SK-N-SH (cell line): ENCODE measurements at regions not wholly inside any gene's neighbourhood (a gene's known extent, or its start where the extent isn't known, plus 50 kb on each side); places are given as distances from the start of the nearest gene placed in this dataset.

Experiments used
- CTCF ChIA-PET: fragments of 300-600, 350-600 bp; formaldehyde crosslinking; extraction: SDS; loops from one replicate; lab custom pipeline; 2021; lab: Yijun Ruan, JAX
- POLR2A ChIA-PET: fragments of 350-600 bp; sonication (Branson Sonifier 250); formaldehyde crosslinking; extraction: SDS; loops from one replicate; lab custom pipeline; 2020; ENCODE audit warnings: antibody characterized with exemption, inconsistent platforms; lab: Yijun Ruan, JAX
- DNase-seq: peaks from one replicate; pipeline ENCODE4 v3.0.0; 2012
- H2AFZ ChIP-seq: fragments of 200-600 bp; sonication (generic); 2 replicates; pipeline ENCODE4 v1.8.1; 2016; ENCODE audit warnings: antibody characterized with exemption, mild to moderate bottlenecking, low read depth
- H3F3A ChIP-seq: fragments of 200-600 bp; sonication (generic); replicated peaks from 2 replicates; pipeline ENCODE3; 2016; ENCODE audit warnings: antibody characterized with exemption, mild to moderate bottlenecking; ENCODE audit not compliant: insufficient read depth
- H3K27ac ChIP-seq, 2 experiments: fragments of 200-500 bp in 1 of 2; fragments of 200-600 bp in 1 of 2; sonication (Bioruptor generic) in 1 of 2; sonication (generic), shearing (Covaris generic) in 1 of 2; 2 replicates each; pipeline versions ENCODE4 v1.5.1 to v1.6.1; 2014 to 2016; ENCODE audit warnings: low read depth in 2 of 2, inconsistent platforms in 1 of 2, low read length in 1 of 2, mild to moderate bottlenecking in 1 of 2, mixed read lengths in 1 of 2
- H3K27me3 ChIP-seq: fragments of 200-600 bp; sonication (generic), shearing (Covaris generic); 2 replicates; pipeline ENCODE4 v1.6.1; 2016; ENCODE audit warnings: mixed run types; ENCODE audit not compliant: insufficient read depth
- H3K36me3 ChIP-seq, 2 experiments: fragments of 200-500 bp in 1 of 2; fragments of 200-600 bp in 1 of 2; sonication (Bioruptor generic) in 1 of 2; sonication (generic) in 1 of 2; replicated peaks in 1 of 2; 2 replicates each; pipeline versions ENCODE3 to v1.5.1; 2014 to 2016; ENCODE audit warnings: low read length in 1 of 2, mild to moderate bottlenecking in 1 of 2; ENCODE audit not compliant: insufficient read depth in 2 of 2, control insufficient read depth in 1 of 2
- H3K4me1 ChIP-seq, 2 experiments: fragments of 200-500 bp in 1 of 2; fragments of 200-600 bp in 1 of 2; sonication (Bioruptor generic) in 1 of 2; sonication (generic), shearing (Covaris generic) in 1 of 2; 2 replicates each; pipeline versions ENCODE4 v1.5.1 to v1.6.1; 2014 to 2016; ENCODE audit warnings: low read depth in 1 of 2, low read length in 1 of 2, mixed run types in 1 of 2; ENCODE audit not compliant: insufficient read depth in 2 of 2, control insufficient read depth in 1 of 2
- H3K4me2 ChIP-seq: fragments of 200-600 bp; sonication (generic), shearing (Covaris generic); 2 replicates; pipeline ENCODE4 v1.6.1; 2017; ENCODE audit warnings: mixed run types
- H3K4me3 ChIP-seq, 2 experiments: fragments of 200-500 bp in 1 of 2; fragments of 200-600 bp in 1 of 2; sonication (Bioruptor generic) in 1 of 2; sonication (generic), shearing (Covaris generic) in 1 of 2; 2 replicates each; pipeline versions ENCODE4 v1.5.1 to v1.8.1; 2014 to 2016; ENCODE audit warnings: low read depth in 2 of 2, inconsistent platforms in 1 of 2, low read length in 1 of 2, mild to moderate bottlenecking in 1 of 2, mixed read lengths in 1 of 2, moderate library complexity in 1 of 2
- H3K79me2 ChIP-seq: fragments of 200-600 bp; sonication (generic); 2 replicates; pipeline ENCODE4 v1.8.1; 2017; ENCODE audit warnings: mild to moderate bottlenecking; ENCODE audit not compliant: insufficient read depth
- H3K9ac ChIP-seq: fragments of 200-600 bp; sonication (generic); 2 replicates; pipeline ENCODE4 v1.6.1; 2017; ENCODE audit warnings: mixed run types
- H3K9me2 ChIP-seq: fragments of 200-600 bp; sonication (generic); 2 replicates; pipeline ENCODE4 v1.6.1; 2017; ENCODE audit warnings: mixed run types
- H3K9me3 ChIP-seq: fragments of 200-600 bp; sonication (generic); 2 replicates; pipeline ENCODE4 v1.6.1; 2017; ENCODE audit warnings: mixed run types, mild to moderate bottlenecking, moderate library complexity
- H4K20me1 ChIP-seq: fragments of 200-600 bp; sonication (generic); 2 replicates; pipeline ENCODE4 v1.6.1; 2017; ENCODE audit warnings: mild to moderate bottlenecking, mixed run types; ENCODE audit not compliant: insufficient read depth
- CHD2 ChIP-seq: fragments of 150-350 bp; IDR thresholded peaks from 2 replicates; pipeline ENCODE4 v1.6.1; 2018; ENCODE audit warnings: low read length; ENCODE audit not compliant: partially characterized antibody
- EP300 ChIP-seq, 2 experiments: IDR thresholded peaks; 2 replicates each; pipeline versions ENCODE4 v1.4.0 to v1.6.1; 2012; ENCODE audit warnings: borderline replicate concordance in 1 of 2, low read depth in 1 of 2, low read length in 1 of 2
- EZH2phosphoT487 ChIP-seq: fragments of 200-600 bp; sonication (generic); IDR thresholded peaks from 2 replicates; pipeline ENCODE4 v1.6.1; 2017; ENCODE audit warnings: low read depth, mixed run types, mild to moderate bottlenecking, antibody characterized with exemption, moderate library complexity, borderline replicate concordance
- FOXJ3 ChIP-seq: sonication (generic); formaldehyde crosslinking; IDR thresholded peaks from 2 replicates; pipeline ENCODE4 v1.5.1; 2020; ENCODE audit warnings: mild to moderate bottlenecking, missing genetic modification reagents
- FOXM1 ChIP-seq: IDR thresholded peaks from 2 replicates; pipeline ENCODE4 v1.4.0; 2012; ENCODE audit warnings: low read depth, mild to moderate bottlenecking
- GABPA ChIP-seq: IDR thresholded peaks from 2 replicates; pipeline ENCODE4 v1.4.0; 2012; ENCODE audit warnings: low read depth, mild to moderate bottlenecking
- GATA2 ChIP-seq: sonication (generic); formaldehyde crosslinking; IDR thresholded peaks from 2 replicates; pipeline ENCODE4 v1.5.0; 2020; ENCODE audit warnings: mild to moderate bottlenecking, missing genetic modification reagents
- NFIC ChIP-seq: IDR thresholded peaks from 2 replicates; pipeline ENCODE4 v1.4.0; 2012; ENCODE audit warnings: borderline replicate concordance
- NRF1 ChIP-seq: IDR thresholded peaks from 2 replicates; pipeline ENCODE4 v1.6.1; 2012; ENCODE audit warnings: low read depth, mild to moderate bottlenecking, low read length
- POLR2AphosphoS5 ChIP-seq: IDR thresholded peaks from 2 replicates; pipeline ENCODE4 v1.6.1; 2012; ENCODE audit warnings: low read depth, low read length
- RCOR1 ChIP-seq: fragments of 150-350 bp; IDR thresholded peaks from 2 replicates; pipeline ENCODE4 v1.6.1; 2017; ENCODE audit warnings: antibody characterized with exemption, low read length
- REST ChIP-seq: IDR thresholded peaks from 2 replicates; pipeline ENCODE4 v1.6.1; 2012; ENCODE audit warnings: mild to moderate bottlenecking, low read depth, low read length, moderate library complexity
- RFX5 ChIP-seq: IDR thresholded peaks from 2 replicates; pipeline ENCODE4 v1.6.1; 2012; ENCODE audit warnings: mild to moderate bottlenecking, improper control_type of control experiment, low read length
- RXRA ChIP-seq: IDR thresholded peaks from 2 replicates; pipeline ENCODE4 v1.4.0; 2012; ENCODE audit warnings: low read depth, mild to moderate bottlenecking, borderline replicate concordance
- SIN3A ChIP-seq: IDR thresholded peaks from 2 replicates; pipeline ENCODE4 v1.6.1; 2012; ENCODE audit warnings: low read depth, mild to moderate bottlenecking, low read length, moderate library complexity, borderline replicate concordance
- USF2 ChIP-seq: fragments of 150-350 bp; IDR thresholded peaks from 2 replicates; pipeline ENCODE4 v1.6.1; 2017; ENCODE audit warnings: antibody characterized with exemption, low read length, low read depth, borderline replicate concordance
- YY1 ChIP-seq: IDR thresholded peaks from 2 replicates; pipeline ENCODE4 v1.4.0; 2012; ENCODE audit warnings: low read depth, mild to moderate bottlenecking
- WGBS: methylation state at CpG from one replicate; pipeline ENCODE4 v1.1.6; 2017; ENCODE audit warnings: low lambda C conversion rate; 5-methylcytosine and 5-hydroxymethylcytosine counted together
- TF ChIP-seq, protein P1 (sequence below): fragments of 150-350 bp; IDR thresholded peaks from 2 replicates; pipeline ENCODE4 v1.6.1; 2016; ENCODE audit warnings: mild to moderate bottlenecking, low read depth, low read length

DNA sequence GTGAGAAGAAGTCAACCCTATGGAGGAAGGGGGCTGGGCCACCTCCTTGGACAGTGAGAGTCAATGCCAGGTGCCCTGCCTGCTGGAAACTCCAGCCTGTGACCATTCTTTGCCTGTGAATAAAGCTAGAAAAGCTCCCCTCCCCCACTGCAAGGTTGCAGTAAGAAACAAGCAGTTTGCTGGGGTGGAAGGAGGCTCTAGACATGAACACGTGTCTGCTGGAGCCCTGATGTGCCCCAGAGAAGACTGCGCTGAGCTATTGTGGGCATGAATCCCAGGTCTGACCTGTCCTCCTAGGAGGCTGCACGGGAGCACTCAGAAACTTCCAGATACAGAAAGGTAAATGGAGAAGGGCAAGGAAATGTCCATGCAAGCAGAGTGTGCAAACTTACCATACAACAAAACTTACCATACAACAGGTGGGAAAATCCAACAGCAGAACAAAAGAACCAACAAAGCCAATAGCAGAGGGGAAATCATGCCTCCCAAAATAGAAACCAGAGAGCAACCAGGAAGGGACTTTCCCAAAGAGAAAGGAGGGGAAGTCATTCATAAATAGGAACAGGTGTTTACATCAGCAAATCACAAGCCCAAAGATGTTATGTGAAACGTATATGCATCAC lies 278.7 kb downstream of the BCL2 start:
- WGBS, result 31% methylated on average over 4 of the region's 4 CpGs
- no peak for DNase-seq
- ChIA-PET CTCF (interaction anchor here (1.1 to 1.2 kb wide), 2 partner anchors 13 to 15 kb away, joined by 3 to 7 read pairs; no protein-coding TSS in a partner anchor), POLR2A (no interaction called here)
- no peaks in the 10 kb centered on the region for H3F3A ChIP-seq
- H2AFZ ChIP-seq, result no peak overlapping the region
- H3K27me3 ChIP-seq, result no peaks in the 10 kb centered on the region
- no peak overlapping the region for H3K4me3 ChIP-seq
- no peaks in the 10 kb centered on the region for H3K36me3 ChIP-seq
- no peaks in the 10 kb centered on the region for H4K20me1 ChIP-seq
- no peaks in the 10 kb centered on the region for H3K79me2 ChIP-seq
- no peak for TF ChIP-seq REST
- no peak for TF ChIP-seq GATA2 (CRISPR knock-in tag)
- TF ChIP-seq YY1, result no peak
- TF ChIP-seq EZH2phosphoT487, result no peak
- no peak for TF ChIP-seq NFIC
- no peak for TF ChIP-seq FOXM1
- TF ChIP-seq RCOR1, result no peak
- TF ChIP-seq POLR2AphosphoS5, result no peak
- TF ChIP-seq CHD2, result no peak
- no peak for TF ChIP-seq RFX5
- no peak overlapping the region for H3K9ac ChIP-seq
- no peaks in the 10 kb centered on the region for H3K9me3 ChIP-seq
- no peak overlapping the region for H3K27ac ChIP-seq
- H3K4me2 ChIP-seq, result no peak overlapping the region
- no peaks in the 10 kb centered on the region for H3K9me2 ChIP-seq
- no peaks in the 10 kb centered on the region; a peak in 1 of 4 replicates for H3K4me1 ChIP-seq

GRCh38 chr18:63037491-63037890 lies 282.1 kb downstream of the BCL2 start:
- no peak for DNase-seq
- no peaks in the 10 kb centered on the region for H3K36me3 ChIP-seq
- H3K4me2 ChIP-seq, result no peak overlapping the region
- no peak overlapping the region for H3K4me3 ChIP-seq
- H3K79me2 ChIP-seq, result no peaks in the 10 kb centered on the region
- no peaks in the 10 kb centered on the region for H3F3A ChIP-seq
- no peaks in the 10 kb centered on the region for H3K9me3 ChIP-seq
- H4K20me1 ChIP-seq, result no peaks in the 10 kb centered on the region
- H3K27me3 ChIP-seq, result no peaks in the 10 kb centered on the region
- no peaks in the 10 kb centered on the region for H3K9me2 ChIP-seq
- no peak overlapping the region for H3K9ac ChIP-seq
- H3K4me1 ChIP-seq, result no peaks in the 10 kb centered on the region; a peak in 1 of 4 replicates
- ChIA-PET POLR2A (interaction anchor here (0.6 kb wide), 1 partner anchor 327 kb away, joined by 3 read pairs; no protein-coding TSS in a partner anchor), CTCF (interaction anchor here (1.1 to 2.1 kb wide), 2 partner anchors 10 to 21 kb away, joined by 3 to 6 read pairs; no protein-coding TSS in a partner anchor)
- no peak overlapping the region for H3K27ac ChIP-seq
- TF ChIP-seq RXRA, result no peak
- TF ChIP-seq, protein P1, sequence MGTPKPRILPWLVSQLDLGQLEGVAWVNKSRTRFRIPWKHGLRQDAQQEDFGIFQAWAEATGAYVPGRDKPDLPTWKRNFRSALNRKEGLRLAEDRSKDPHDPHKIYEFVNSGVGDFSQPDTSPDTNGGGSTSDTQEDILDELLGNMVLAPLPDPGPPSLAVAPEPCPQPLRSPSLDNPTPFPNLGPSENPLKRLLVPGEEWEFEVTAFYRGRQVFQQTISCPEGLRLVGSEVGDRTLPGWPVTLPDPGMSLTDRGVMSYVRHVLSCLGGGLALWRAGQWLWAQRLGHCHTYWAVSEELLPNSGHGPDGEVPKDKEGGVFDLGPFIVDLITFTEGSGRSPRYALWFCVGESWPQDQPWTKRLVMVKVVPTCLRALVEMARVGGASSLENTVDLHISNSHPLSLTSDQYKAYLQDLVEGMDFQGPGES, result no peak
- TF ChIP-seq FOXJ3, result no peak
- TF ChIP-seq EP300 (IDR thresholded peaks at IDR 0.05; ENCODE audit: borderline replicate concordance in 1 of 2, low read depth in 1 of 2, low read length in 1 of 2), result no peak
- no peak for TF ChIP-seq GABPA
- no peak for TF ChIP-seq NRF1
- TF ChIP-seq RCOR1, result no peak
- TF ChIP-seq SIN3A, result no peak
- TF ChIP-seq USF2, result no peak
- TF ChIP-seq, all 33 proteins: peak for 0
- 45% methylated on average over 2 of the region's 2 CpGs for WGBS
- H2AFZ ChIP-seq, result no peak overlapping the region
